ENCODE measurements at regions not wholly inside any gene's neighbourhood (a gene's known extent, or its start where the extent isn't known, plus 50 kb on each side); places are given as distances from the start of the nearest gene placed in this dataset.
"Not testable (repeated sequence)": the region's sequence is repeated elsewhere in the genome, so short reads cannot be mapped to it uniquely, and the experiment has no call there.

- no peak for DNase-seq
Observed at GRCh38 chr1:234782105-234782751, 172.2 kb upstream of the IRF2BP2 start.

GRCh38 chr1:234781241-234782065, 171.5 kb upstream of the IRF2BP2 start:
- DNase-seq = no peak

- no peak for DNase-seq
Observed at GRCh38 chr1:234780531-234781162, 170.7 kb upstream of the IRF2BP2 start.

- no peak for DNase-seq
Observed at GRCh38 chr1:234780112-234780511, 170.1 kb upstream of the IRF2BP2 start.

GRCh38 chr1:234779600-234779999, 169.6 kb upstream of the IRF2BP2 start:
- DNase-seq = not testable (repeated sequence)

GRCh38 chr1:234779160-234779538, 169.2 kb upstream of the IRF2BP2 start:
- DNase-seq = no peak

GRCh38 chr1:234778221-234779159, 168.5 kb upstream of the IRF2BP2 start:
- DNase-seq = no peak

GRCh38 chr1:234777856-234778220, 167.9 kb upstream of the IRF2BP2 start:
- DNase-seq = no peak

- DNase-seq = no peak
Observed at GRCh38 chr1:234776876-234777855, 167.2 kb upstream of the IRF2BP2 start.

- no peak for DNase-seq
Observed at GRCh38 chr1:234776256-234776875, 166.4 kb upstream of the IRF2BP2 start.

GRCh38 chr1:234775477-234776246, 165.7 kb upstream of the IRF2BP2 start:
- DNase-seq = no peak

- no peak for DNase-seq
Observed at GRCh38 chr1:234774971-234775370, 165.0 kb upstream of the IRF2BP2 start.

GRCh38 chr1:234773936-234774677, 164.1 kb upstream of the IRF2BP2 start:
- no peak for DNase-seq

- DNase-seq = peak; percentile 100
Observed at GRCh38 chr1:234772345-234773147, 162.6 kb upstream of the IRF2BP2 start.

- DNase-seq = no peak
Observed at GRCh38 chr1:234771642-234772344, 161.8 kb upstream of the IRF2BP2 start.

- DNase-seq = no peak
Observed at GRCh38 chr1:234770924-234771540, 161.1 kb upstream of the IRF2BP2 start.

GRCh38 chr1:234769986-234770795, 160.2 kb upstream of the IRF2BP2 start:
- no peak for DNase-seq

Measured in EL (cell line).